HG03175 (cell line): ENCODE measurements at regions not wholly inside any gene's neighbourhood (a gene's known extent, or its start where the extent isn't known, plus 50 kb on each side); places are given as distances from the start of the nearest gene placed in this dataset.
"Not testable (repeated sequence)": the region's sequence is repeated elsewhere in the genome, so short reads cannot be mapped to it uniquely, and the experiment has no call there.

Experiments
- ATAC-seq: cut with Tn5 transposase; IDR thresholded peaks from one replicate; pipeline ENCODE4 v1.9.1; 2021; ENCODE audit warnings: mild to moderate bottlenecking, moderate library complexity; ENCODE audit not compliant: unreplicated experiment

DNA sequence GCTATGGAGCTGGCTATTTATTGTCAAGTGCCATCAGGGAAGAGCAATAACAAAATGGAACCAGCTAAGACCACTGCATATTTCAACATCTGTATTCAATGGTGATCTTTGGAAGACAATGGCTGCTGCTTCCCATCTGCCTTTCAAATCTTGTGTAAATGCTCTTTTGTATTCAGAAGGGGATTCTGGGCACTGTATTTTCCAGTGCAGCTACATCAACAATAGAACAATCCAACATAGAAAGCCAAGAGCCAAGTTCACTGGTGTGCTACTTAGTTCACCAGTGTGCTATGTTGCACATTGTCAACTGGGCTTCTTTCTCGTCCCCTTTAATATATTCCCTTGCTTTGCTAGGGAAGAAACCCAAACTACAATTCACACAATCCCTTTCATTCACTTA lies 128.8 kb upstream of the OR4E1 start:
- ATAC-seq = no peak

- ATAC-seq = no peak
Observed at GRCh38 chr14:21796916-21797315, 123.3 kb upstream of the OR4E1 start.

DNA sequence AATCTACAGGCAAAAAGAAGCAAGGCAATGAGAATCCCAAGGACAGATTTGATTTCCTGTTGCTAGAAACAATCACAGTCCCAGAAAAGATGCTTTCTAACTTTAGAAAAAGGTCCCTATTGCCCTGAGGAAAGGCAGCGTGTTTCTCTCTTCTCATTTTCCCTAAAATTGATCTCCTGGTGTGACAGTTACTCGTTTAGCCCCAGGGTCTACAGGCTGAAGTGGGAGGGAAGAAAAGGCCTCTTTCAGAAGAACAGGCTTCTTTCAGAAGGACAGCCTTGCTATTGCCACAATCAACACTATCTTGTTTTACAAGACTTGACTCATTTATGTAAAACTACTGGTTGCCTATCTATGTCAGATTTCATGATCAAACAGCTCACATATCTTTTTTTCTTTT lies 121.8 kb upstream of the OR4E1 start:
- ATAC-seq = no peak

GRCh38 chr14:21791749-21792148 lies 118.1 kb upstream of the OR4E1 start:
- ATAC-seq = no peak

DNA sequence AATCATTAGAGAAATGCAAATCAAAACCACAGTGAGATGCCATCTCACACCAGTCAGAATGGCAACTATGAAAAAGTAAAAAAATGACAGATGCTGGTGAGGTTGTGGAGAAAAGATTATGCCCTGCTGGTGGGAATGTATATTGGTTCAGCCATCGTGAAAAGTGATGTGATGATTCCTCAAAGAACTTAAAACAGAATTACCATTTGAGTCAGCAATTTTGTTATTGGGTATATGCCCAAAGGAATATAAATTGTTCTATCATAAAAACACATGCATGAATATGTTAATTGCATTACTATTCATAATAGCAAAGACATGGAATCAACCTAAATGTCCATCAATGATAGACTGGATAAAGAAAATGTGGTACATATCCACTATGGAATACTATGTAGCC lies 115.1 kb upstream of the OR4E1 start:
- not testable (repeated sequence) for ATAC-seq

- ATAC-seq = not testable (repeated sequence)
Observed at GRCh38 chr14:21787242-21787641, 113.6 kb upstream of the OR4E1 start.

- no peak for ATAC-seq
Observed at GRCh38 chr14:21781543-21781942, 107.9 kb upstream of the OR4E1 start.

- no peak for ATAC-seq
Observed at GRCh38 chr14:21780429-21781084, 106.9 kb upstream of the OR4E1 start.

GRCh38 chr14:21771671-21772070 lies 98.1 kb upstream of the OR4E1 start:
- no peak for ATAC-seq

DNA sequence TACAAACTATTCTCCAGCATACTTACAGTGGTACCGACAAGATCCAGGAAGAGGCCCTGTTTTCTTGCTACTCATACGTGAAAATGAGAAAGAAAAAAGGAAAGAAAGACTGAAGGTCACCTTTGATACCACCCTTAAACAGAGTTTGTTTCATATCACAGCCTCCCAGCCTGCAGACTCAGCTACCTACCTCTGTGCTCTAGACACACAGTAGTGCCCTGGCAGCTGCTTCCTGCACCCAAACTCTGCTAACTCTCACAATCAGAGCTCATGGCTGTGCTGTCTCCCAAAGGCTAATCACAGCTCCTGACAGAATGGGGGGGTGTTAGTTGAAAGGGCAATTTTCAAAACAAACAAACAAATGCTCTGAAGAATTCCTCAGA lies 95.2 kb upstream of the OR4E1 start:
- no peak for ATAC-seq

GRCh38 chr14:21768116-21768874 lies 94.7 kb upstream of the OR4E1 start:
- ATAC-seq = no peak

- not testable (repeated sequence) for ATAC-seq
Observed at GRCh38 chr14:21760360-21760759, 86.7 kb upstream of the OR4E1 start.

DNA sequence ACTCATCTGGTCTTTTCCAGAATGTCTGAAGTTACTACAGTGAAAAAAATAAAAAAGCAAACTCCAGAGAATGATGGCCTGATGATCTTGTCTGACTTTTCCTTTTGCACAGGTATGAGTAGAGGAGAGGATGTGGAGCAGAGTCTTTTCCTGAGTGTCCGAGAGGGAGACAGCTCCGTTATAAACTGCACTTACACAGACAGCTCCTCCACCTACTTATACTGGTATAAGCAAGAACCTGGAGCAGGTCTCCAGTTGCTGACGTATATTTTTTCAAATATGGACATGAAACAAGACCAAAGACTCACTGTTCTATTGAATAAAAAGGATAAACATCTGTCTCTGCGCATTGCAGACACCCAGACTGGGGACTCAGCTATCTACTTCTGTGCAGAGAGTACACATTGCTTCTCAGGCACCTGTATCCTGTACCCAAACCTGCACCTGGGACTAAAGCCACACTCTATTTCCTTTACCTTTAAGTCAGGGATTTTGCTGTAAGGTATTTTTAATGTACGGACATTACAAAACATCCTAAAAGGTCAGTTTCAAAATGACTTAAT lies 75.8 kb upstream of the OR4E1 start:
- ATAC-seq = no peak

GRCh38 chr14:21748869-21749303 lies 75.3 kb upstream of the OR4E1 start:
- no peak for ATAC-seq

DNA sequence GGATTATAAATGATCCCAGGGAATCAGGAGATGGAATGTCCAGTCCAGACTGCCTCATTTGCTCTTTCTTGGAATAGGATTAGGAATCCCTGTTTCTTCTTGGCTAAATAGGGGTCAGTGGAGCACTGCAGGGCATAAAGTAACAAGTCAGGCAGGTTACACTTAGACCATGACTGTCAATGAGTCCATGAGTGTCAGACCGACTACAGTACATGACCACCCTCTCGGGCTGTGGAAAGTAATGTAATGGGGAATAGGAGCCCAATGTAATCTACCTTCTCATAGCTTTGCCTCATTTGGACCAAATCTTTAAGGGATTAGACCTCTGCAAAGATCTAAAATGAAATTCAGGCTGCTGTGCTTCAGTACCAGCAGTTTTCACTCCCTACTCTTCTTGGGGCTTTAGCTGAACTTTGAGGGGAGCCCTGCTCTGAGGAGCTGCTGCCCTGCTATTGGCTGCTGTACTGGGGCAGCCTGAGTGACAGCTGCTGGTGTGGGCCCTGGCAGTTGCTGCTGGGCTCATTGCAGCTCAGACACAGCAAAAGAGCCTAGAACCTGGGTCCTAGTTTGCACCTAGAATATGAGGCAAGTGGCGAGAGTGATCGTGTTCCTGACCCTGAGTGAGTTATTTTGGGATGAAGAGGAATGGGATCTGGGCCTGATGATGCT lies 62.2 kb upstream of the OR4E1 start:
- ATAC-seq = no peak

GRCh38 chr14:21735200-21735599 lies 61.6 kb upstream of the OR4E1 start:
- no peak for ATAC-seq

DNA sequence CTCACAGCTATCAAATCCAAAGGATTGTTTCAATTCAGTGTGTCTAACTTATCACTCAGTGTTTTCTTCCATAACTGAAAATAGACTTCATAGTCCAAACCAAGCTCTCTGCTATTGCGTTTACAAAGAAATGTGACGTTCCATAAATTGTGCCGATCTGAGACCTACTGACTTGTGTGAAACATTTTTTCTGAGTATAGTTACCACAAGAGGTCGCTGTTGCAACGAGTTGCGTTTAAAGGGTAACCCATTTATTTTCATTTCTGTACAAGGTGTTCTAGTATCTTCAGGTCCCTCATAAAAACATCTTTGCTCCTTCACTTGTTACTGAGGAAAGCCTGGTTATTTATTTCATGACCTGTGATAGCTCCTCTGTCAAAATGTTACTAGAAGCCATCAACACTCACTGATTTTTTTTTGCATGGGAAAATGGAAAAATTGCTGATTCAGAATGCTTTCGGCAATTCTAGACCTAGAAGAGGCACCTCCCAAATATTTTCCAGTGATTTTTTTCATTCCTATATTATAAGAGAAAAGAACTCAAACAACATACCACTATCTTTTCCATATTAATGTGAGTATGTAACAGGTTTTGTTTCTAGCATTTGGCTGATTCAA lies 60.9 kb upstream of the OR4E1 start:
- no peak for ATAC-seq

DNA sequence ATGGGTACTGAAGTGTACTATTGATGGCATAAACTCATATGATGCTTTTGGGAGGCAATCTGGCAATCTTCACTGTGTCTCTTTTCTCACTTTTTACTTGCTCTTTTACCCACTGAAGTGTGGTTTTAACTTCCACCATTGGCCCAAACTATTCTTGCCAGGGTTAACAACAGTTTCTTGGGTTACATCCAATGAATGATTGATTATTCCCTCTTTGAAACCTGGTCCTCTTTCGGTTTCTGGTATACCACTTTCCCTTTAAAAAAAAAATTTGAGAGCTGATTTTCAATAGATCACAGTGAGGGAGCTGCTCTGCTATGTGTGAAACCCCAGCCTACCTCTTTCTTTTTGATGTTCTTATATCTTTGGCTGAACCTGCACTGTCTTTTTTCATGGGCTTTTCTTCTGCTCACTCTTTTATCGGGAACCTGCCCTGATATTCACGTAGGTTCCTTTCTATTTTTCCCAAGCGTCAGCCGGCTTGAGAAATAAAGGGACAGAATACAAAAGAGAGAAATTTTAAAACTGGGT lies 56.1 kb upstream of the OR4E1 start:
- ATAC-seq = no peak

DNA sequence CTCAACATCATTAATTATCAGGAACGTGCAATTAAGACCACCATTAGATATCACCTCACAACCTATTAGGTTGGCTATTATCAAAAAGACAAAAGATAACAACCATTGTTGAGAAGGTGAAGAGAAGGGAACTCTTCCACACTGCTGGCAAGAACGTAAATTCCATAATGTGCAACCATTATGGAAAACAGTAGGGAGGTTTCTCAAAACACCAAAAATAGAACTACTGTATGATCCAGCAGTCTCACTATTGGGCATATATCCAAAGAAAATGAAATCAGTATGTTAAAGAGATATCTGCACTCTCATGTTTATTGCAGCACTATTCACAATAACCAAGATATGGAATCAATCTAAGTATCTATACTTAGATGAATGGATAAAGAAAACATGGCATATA lies 51.6 kb upstream of the OR4E1 start:
- ATAC-seq = no peak

DNA sequence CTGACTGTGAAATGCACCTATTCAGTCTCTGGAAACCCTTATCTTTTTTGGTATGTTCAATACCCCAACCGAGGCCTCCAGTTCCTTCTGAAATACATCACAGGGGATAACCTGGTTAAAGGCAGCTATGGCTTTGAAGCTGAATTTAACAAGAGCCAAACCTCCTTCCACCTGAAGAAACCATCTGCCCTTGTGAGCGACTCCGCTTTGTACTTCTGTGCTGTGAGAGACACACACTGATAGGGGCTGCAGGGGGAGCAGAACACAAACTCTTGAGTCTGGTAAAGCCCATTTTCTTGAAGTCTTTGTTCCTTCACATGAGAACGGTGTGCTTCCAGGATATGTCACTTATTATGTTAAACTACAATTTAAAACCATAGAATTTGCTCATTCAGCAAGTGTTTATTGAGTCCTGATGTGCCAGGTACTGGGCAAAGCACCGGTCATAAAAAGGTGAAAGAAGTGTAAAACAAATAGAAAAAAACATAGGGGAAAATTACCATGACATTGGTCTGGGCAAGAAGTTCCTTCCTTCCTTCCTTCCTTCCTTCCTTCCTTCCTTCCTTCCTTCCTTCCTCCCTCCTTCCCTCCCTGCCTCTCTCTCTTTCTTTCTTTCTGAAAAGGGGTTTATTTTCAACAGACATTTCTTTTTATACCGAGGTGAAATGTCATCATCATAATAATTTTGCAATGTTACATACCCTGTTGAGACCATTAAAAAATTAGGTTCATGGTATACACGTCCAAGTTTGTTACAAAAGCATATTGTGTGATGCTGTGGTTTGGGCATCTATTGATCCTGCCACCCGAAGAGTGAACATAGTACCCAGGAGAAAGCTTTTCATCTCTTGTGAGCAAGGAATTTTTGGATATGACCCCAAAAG lies 50.7 kb upstream of the OR4E1 start:
- no peak for ATAC-seq
